ENCODE measurements at regions not wholly inside any gene's neighbourhood (a gene's known extent, or its start where the extent isn't known, plus 50 kb on each side); places are given as distances from the start of the nearest gene placed in this dataset.

DNA sequence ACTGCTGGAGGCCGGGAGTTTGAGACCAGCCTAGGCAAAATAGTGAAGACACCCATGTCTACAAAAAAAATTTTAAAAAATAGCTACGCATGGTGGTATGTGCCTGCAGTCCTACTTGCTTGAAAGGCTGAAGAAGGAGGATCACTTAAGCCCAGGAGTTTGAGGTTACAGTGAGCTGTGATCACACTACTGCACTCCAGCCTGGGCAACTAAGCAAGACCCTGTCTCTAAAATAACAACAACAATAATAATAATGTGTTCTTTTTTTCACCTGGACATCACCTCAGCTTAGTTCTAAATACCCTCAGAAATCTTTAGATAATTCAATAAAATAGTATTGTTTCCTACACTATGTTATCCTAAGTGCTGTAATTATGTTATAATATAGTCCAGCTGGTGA is 397.1 kb upstream of the ZNF804A start:
- Histone ChIP-seq H3K36me3 (ENCODE audit: control insufficient read depth, insufficient read depth, low read length) (no peaks in the 10 kb centered on the region), H3K4me3 (replicated peaks; ENCODE audit: low read depth, low read length) (no peak overlapping the region), H3K27me3 (replicated peaks; ENCODE audit: control insufficient read depth, insufficient read depth, low read length) (no peaks in the 10 kb centered on the region)
- TF ChIP-seq, protein P1, sequence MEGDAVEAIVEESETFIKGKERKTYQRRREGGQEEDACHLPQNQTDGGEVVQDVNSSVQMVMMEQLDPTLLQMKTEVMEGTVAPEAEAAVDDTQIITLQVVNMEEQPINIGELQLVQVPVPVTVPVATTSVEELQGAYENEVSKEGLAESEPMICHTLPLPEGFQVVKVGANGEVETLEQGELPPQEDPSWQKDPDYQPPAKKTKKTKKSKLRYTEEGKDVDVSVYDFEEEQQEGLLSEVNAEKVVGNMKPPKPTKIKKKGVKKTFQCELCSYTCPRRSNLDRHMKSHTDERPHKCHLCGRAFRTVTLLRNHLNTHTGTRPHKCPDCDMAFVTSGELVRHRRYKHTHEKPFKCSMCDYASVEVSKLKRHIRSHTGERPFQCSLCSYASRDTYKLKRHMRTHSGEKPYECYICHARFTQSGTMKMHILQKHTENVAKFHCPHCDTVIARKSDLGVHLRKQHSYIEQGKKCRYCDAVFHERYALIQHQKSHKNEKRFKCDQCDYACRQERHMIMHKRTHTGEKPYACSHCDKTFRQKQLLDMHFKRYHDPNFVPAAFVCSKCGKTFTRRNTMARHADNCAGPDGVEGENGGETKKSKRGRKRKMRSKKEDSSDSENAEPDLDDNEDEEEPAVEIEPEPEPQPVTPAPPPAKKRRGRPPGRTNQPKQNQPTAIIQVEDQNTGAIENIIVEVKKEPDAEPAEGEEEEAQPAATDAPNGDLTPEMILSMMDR (IDR thresholded peaks at IDR 0.05; ENCODE audit: insufficient read depth, low read length, poor library complexity, severe bottlenecking), result no peak
- DNase-seq (ENCODE audit: extremely low read depth, insufficient read length), result no peak

- TF ChIP-seq, protein P1 (IDR thresholded peaks at IDR 0.05; ENCODE audit: insufficient read depth, low read length, poor library complexity, severe bottlenecking), result no peak
- H3K27me3 ChIP-seq (replicated peaks; ENCODE audit: control insufficient read depth, insufficient read depth, low read length), result no peaks in the 10 kb centered on the region
- no peak overlapping the region for H3K4me3 ChIP-seq (replicated peaks; ENCODE audit: low read depth, low read length)
- DNase-seq (ENCODE audit: extremely low read depth, insufficient read length), result no peak
- H3K36me3 ChIP-seq (ENCODE audit: control insufficient read depth, insufficient read depth, low read length), result no peaks in the 10 kb centered on the region
Measured at GRCh38 chr2:184203661-184204060, 394.7 kb upstream of the ZNF804A start.

DNA sequence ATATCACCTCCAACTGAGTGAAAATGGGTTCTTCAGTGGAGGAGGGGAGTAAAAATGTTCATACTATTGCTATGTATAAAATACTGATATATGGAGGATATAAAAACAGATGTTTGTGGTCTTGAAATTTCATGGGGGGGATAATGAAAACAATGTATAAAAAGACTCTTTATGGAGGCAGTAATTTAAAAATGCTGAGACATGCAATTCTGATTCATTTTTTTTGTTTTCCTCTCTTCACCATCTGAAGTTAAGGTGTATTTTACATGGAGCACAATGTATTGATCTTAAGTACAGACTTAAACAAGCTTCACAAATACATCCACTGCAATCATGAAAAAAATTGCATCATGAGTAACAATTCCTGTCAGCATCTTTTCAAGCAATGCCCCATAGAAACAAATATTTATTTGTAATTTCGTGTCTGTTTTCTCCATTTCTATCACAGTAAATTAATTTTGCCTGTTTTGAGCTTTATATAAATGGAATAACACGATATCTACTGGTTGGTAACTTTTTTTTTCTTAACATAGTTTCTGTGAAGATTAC is 393.2 kb upstream of the ZNF804A start:
- H3K36me3 ChIP-seq (ENCODE audit: control insufficient read depth, insufficient read depth, low read length), result no peaks in the 10 kb centered on the region
- no peaks in the 10 kb centered on the region for H3K27me3 ChIP-seq (replicated peaks; ENCODE audit: control insufficient read depth, insufficient read depth, low read length)
- DNase-seq (ENCODE audit: extremely low read depth, insufficient read length), result no peak
- TF ChIP-seq, protein P1 (IDR thresholded peaks at IDR 0.05; ENCODE audit: insufficient read depth, low read length, poor library complexity, severe bottlenecking), result no peak
- H3K4me3 ChIP-seq (replicated peaks; ENCODE audit: low read depth, low read length), result no peak overlapping the region

- Histone ChIP-seq H3K36me3 (ENCODE audit: control insufficient read depth, insufficient read depth, low read length) (no peaks in the 10 kb centered on the region), H3K27me3 (replicated peaks; ENCODE audit: control insufficient read depth, insufficient read depth, low read length) (no peaks in the 10 kb centered on the region), H3K4me3 (replicated peaks; ENCODE audit: low read depth, low read length) (no peak overlapping the region)
- TF ChIP-seq, protein P1 (IDR thresholded peaks at IDR 0.05; ENCODE audit: insufficient read depth, low read length, poor library complexity, severe bottlenecking), result no peak
- no peak for DNase-seq (ENCODE audit: extremely low read depth, insufficient read length)
Measured at GRCh38 chr2:184206045-184206444, 392.3 kb upstream of the ZNF804A start.

- H3K27me3 ChIP-seq (replicated peaks; ENCODE audit: control insufficient read depth, insufficient read depth, low read length), result no peaks in the 10 kb centered on the region
- no peak for DNase-seq (ENCODE audit: extremely low read depth, insufficient read length)
- H3K36me3 ChIP-seq (ENCODE audit: control insufficient read depth, insufficient read depth, low read length), result no peaks in the 10 kb centered on the region
- H3K4me3 ChIP-seq (replicated peaks; ENCODE audit: low read depth, low read length), result no peak overlapping the region
- TF ChIP-seq, protein P1 (IDR thresholded peaks at IDR 0.05; ENCODE audit: insufficient read depth, low read length, poor library complexity, severe bottlenecking), result no peak
Measured at GRCh38 chr2:184210329-184210728, 388.0 kb upstream of the ZNF804A start.

DNA sequence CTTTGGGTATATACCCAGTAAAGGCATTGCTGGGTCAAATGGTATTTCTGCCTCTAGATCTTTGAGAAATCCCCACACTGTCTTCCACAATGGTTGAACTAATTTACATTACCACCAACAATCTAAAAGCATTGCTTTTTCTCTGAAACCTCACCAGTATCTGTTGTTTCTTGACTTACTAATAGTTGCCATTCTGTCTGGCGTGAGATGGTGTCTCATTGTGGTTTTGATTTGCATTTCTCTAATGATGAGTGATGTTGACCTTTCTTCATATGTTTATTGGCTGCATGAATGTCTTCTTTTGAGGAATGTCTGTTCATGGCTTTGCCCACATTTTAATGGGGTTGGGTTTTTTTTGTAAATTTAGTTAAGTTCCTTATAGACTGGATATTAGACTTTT is 382.6 kb upstream of the ZNF804A start:
- DNase-seq (ENCODE audit: extremely low read depth, insufficient read length), result no peak
- Histone ChIP-seq H3K4me3 (replicated peaks; ENCODE audit: low read depth, low read length) (no peak overlapping the region), H3K36me3 (ENCODE audit: control insufficient read depth, insufficient read depth, low read length) (no peaks in the 10 kb centered on the region), H3K27me3 (replicated peaks; ENCODE audit: control insufficient read depth, insufficient read depth, low read length) (no peaks in the 10 kb centered on the region)
- TF ChIP-seq, protein P1 (IDR thresholded peaks at IDR 0.05; ENCODE audit: insufficient read depth, low read length, poor library complexity, severe bottlenecking), result no peak

Measured in GM06990 (cell line).